ENCODE measurements at regions not wholly inside any gene's neighbourhood (a gene's known extent, or its start where the extent isn't known, plus 50 kb on each side); places are given as distances from the start of the nearest gene placed in this dataset.

DNA sequence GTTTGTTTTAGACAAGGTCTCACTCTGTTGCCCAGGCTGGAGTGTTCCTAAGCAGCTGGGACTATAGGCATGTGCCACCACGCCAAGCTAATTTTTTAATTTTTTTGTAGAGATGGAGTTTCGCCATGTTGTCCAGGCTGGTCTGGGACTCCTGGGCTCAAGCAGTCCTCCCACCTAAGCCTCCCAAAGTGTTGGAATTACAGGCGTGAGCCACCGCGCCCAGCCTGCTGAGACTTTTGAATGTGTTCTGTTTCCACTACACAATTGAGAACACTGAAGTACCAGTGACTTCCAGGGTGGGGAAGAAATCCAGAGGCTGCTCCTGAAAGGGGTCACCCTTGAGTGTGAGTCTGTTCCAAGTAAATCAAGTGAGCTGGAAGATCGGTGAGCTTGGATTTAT lies 81.3 kb upstream of the ARMC2 start:
- no peaks in the 10 kb centered on the region for H3K36me3 ChIP-seq (ENCODE audit: control insufficient read depth, insufficient read depth, low read length)
- no peak overlapping the region for H3K27ac ChIP-seq (ENCODE audit: low read depth, low read length)
- no peak overlapping the region for H3K9ac ChIP-seq (ENCODE audit: low read depth, low read length)
- H3K9me3 ChIP-seq (ENCODE audit: control insufficient read depth, insufficient read depth, low read length) = no peaks in the 10 kb centered on the region
- H3K27me3 ChIP-seq (ENCODE audit: control insufficient read depth, insufficient read depth, low read length) = no peaks in the 10 kb centered on the region; the same call in 1 of the 2 replicates
- H3K4me3 ChIP-seq (ENCODE audit: low read depth, low read length) = no peak overlapping the region
- peaks cover 6% of the 10 kb centered on the region; the same call in 1 of the 2 replicates for H3K4me1 ChIP-seq (ENCODE audit: control insufficient read depth, insufficient read depth, low read length)

DNA sequence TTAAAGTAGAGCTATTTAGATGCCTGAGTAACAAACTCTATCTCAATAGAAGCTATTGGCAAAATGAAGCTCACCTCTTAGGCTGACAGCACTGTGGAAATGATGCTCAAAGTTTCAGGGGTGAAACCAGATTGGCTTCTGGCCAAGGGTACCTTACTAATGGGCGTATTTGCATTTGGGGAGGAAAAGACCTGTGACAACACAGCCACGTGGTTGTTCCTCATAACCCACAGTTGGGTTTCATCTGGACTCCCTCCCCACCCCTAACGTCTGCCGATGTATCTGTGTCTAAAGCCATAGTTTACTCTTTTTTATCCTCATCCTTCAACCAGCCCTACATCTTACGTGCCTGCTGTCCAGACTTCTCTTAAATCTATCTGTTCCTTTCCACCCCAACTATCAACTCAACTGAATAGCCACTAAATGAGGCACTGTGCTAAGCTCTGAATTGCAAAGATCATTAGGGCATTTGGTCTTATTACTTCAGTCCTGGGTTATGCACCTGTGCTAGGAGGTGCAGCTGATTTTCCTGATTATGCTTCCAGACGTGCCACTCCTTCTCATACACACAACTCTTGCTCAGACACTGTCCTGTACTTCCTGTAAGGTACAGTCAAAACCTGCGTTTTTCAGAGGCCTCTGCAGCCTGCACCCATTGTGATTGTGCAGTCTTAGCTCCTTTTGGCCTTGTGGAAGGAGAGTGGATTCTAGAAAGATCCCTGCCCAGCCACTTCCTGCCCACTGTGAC lies 80.6 kb upstream of the ARMC2 start:
- Histone ChIP-seq H3K9me3 (ENCODE audit: control insufficient read depth, insufficient read depth, low read length) (no peaks in the 10 kb centered on the region), H3K36me3 (ENCODE audit: control insufficient read depth, insufficient read depth, low read length) (no peaks in the 10 kb centered on the region), H3K27ac (ENCODE audit: low read depth, low read length) (no peak overlapping the region), H3K27me3 (ENCODE audit: control insufficient read depth, insufficient read depth, low read length) (no peaks in the 10 kb centered on the region; the same call in 1 of the 2 replicates), H3K4me1 (ENCODE audit: control insufficient read depth, insufficient read depth, low read length) (peaks cover 6% of the 10 kb centered on the region; the same call in 1 of the 2 replicates), H3K4me3 (ENCODE audit: low read depth, low read length) (no peak overlapping the region), H3K9ac (ENCODE audit: low read depth, low read length) (no peak overlapping the region)

DNA sequence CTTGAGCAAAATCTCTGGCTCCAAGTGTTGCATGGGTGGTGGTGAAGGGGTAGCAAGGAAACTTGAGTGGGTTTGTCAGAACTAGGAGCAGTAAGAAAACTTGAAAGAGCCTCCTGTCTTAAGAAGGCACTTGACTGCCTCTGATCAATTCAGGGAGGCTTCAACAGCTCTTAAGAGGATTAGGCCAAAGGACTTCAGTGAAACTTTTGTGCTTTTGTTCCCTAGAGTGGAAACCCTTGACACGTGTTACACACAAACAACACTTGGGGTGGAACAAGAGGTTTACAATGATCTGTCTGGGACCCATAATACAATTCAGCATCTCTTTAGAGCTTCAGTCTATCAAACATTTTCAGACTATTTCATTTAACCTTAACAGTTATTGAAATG lies 80.1 kb upstream of the ARMC2 start:
- Histone ChIP-seq H3K36me3 (ENCODE audit: control insufficient read depth, insufficient read depth, low read length) (no peaks in the 10 kb centered on the region), H3K4me1 (ENCODE audit: control insufficient read depth, insufficient read depth, low read length) (peaks cover 6% of the 10 kb centered on the region; the same call in 1 of the 2 replicates), H3K9me3 (ENCODE audit: control insufficient read depth, insufficient read depth, low read length) (no peaks in the 10 kb centered on the region), H3K9ac (ENCODE audit: low read depth, low read length) (no peak overlapping the region), H3K4me3 (ENCODE audit: low read depth, low read length) (no peak overlapping the region), H3K27ac (ENCODE audit: low read depth, low read length) (no peak overlapping the region), H3K27me3 (ENCODE audit: control insufficient read depth, insufficient read depth, low read length) (no peaks in the 10 kb centered on the region; the same call in 1 of the 2 replicates)

DNA sequence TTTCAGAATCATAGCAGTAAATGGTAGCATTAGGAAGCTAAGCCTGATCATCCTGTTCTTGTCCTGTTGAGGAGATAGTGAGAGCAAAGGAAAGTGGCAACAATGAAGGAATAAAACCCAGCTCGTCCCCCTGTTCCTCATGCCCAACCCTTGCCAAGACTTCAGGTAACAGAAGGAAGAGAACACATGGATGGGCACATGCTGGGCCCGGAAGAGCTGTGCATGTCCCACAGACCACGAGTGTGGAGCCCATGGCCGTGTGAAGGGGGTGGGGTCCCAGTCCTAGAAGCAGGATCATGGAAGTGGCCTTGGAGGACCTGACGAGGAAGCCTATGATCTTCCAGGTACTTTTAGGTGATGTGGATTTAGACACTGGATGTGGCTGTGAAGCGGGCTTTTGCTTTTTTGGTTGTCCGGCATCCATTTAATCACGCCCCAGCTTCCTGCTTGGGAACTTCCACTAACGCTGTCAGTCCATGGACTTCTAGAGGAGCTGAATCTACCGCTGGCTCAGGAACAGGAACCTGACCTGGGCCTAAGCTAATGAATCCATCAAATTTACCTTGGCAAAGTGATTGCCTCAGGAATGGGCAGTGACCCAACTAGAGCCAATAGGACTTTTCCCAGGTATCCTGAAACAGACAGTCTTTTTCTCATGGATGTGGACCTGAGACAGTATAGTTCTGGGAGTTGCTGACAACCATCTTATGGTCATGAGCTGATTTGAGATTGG lies 79.3 kb upstream of the ARMC2 start:
- no peaks in the 10 kb centered on the region for H3K9me3 ChIP-seq (ENCODE audit: control insufficient read depth, insufficient read depth, low read length)
- H3K27ac ChIP-seq (ENCODE audit: low read depth, low read length) = no peak overlapping the region
- H3K4me1 ChIP-seq (ENCODE audit: control insufficient read depth, insufficient read depth, low read length) = peaks cover 6% of the 10 kb centered on the region; the same call in 1 of the 2 replicates
- H3K4me3 ChIP-seq (ENCODE audit: low read depth, low read length) = no peak overlapping the region
- no peak overlapping the region for H3K9ac ChIP-seq (ENCODE audit: low read depth, low read length)
- no peaks in the 10 kb centered on the region for H3K36me3 ChIP-seq (ENCODE audit: control insufficient read depth, insufficient read depth, low read length)
- no peaks in the 10 kb centered on the region for H3K27me3 ChIP-seq (ENCODE audit: control insufficient read depth, insufficient read depth, low read length)

DNA sequence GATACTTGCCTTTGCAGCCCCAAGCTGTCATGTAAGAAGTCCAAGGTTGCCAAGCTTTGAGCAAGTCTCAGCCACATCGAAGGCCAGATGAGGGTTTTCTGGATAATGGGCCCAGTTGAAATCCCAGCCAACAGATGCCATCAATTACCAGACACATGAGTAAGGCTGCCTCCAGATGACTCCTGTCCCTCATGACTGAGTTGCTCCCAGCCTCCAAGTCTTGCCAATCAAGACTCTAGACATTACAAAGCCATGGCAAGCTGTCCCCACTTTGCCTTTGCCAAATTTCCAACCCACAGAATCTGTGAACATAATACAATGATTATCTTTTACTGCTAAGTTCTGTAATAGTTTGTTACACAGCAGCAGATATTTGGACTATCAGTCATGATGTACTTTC lies 76.8 kb upstream of the ARMC2 start:
- H3K4me3 ChIP-seq (ENCODE audit: low read depth, low read length) = no peak overlapping the region
- no peak overlapping the region for H3K9ac ChIP-seq (ENCODE audit: low read depth, low read length)
- H3K9me3 ChIP-seq (ENCODE audit: control insufficient read depth, insufficient read depth, low read length) = no peaks in the 10 kb centered on the region

DNA sequence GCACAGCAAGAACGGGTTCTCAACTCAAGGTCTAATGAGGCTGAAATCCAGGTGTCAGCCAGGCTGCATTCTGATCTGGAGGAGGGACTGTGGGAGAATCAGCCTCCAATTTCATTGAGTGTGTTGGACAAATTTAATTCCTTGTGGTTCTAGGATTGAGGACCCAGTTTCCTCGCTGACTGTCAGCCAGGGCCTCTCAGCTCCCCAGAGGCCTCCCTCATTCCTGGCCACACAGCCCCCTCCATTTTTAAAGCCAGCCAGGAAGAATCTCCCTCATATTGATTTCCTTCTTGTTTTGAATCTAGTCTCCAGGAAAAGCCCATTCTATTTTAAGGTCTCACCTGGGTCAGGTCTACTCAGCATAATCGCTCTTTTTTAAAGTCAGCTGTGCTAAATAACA lies 73.7 kb upstream of the ARMC2 start:
- H3K27ac ChIP-seq (ENCODE audit: low read depth, low read length) = no peak overlapping the region
- no peak overlapping the region for H3K9ac ChIP-seq (ENCODE audit: low read depth, low read length)
- H3K4me3 ChIP-seq (ENCODE audit: low read depth, low read length) = no peak overlapping the region
- no peaks in the 10 kb centered on the region for H3K27me3 ChIP-seq (ENCODE audit: control insufficient read depth, insufficient read depth, low read length)
- peaks cover 7% of the 10 kb centered on the region for H3K4me1 ChIP-seq (ENCODE audit: control insufficient read depth, insufficient read depth, low read length)
- no peaks in the 10 kb centered on the region for H3K36me3 ChIP-seq (ENCODE audit: control insufficient read depth, insufficient read depth, low read length)
- no peaks in the 10 kb centered on the region for H3K9me3 ChIP-seq (ENCODE audit: control insufficient read depth, insufficient read depth, low read length)

More for the DNA sequence above, 76.8 kb upstream of the ARMC2 start:
- Histone ChIP-seq H3K27me3 (ENCODE audit: control insufficient read depth, insufficient read depth, low read length) (no peaks in the 10 kb centered on the region), H3K27ac (ENCODE audit: low read depth, low read length) (no peak overlapping the region), H3K4me1 (ENCODE audit: control insufficient read depth, insufficient read depth, low read length) (no peaks in the 10 kb centered on the region), H3K36me3 (ENCODE audit: control insufficient read depth, insufficient read depth, low read length) (no peaks in the 10 kb centered on the region)

DNA sequence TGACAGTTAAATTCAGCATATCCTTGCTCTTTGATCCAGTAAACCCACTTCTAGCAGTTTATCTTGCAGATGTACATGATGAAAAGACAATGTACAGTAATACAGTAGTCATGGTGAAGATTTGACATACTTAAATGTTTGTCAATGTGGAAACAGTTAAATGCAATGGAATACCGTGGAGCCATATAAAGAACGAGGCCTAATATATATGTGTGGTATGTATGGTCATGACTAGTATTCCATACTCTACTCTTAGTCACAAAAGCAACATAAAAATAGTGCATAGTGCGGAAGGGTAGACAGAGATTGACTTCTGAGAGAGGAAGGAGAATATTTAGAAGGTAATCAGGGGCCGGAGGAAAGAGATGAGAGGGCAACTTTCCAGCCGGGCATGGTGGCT lies 70.7 kb upstream of the ARMC2 start:
- no peak overlapping the region for H3K27ac ChIP-seq (ENCODE audit: low read depth, low read length)
- H3K9ac ChIP-seq (ENCODE audit: low read depth, low read length) = no peak overlapping the region

DNA sequence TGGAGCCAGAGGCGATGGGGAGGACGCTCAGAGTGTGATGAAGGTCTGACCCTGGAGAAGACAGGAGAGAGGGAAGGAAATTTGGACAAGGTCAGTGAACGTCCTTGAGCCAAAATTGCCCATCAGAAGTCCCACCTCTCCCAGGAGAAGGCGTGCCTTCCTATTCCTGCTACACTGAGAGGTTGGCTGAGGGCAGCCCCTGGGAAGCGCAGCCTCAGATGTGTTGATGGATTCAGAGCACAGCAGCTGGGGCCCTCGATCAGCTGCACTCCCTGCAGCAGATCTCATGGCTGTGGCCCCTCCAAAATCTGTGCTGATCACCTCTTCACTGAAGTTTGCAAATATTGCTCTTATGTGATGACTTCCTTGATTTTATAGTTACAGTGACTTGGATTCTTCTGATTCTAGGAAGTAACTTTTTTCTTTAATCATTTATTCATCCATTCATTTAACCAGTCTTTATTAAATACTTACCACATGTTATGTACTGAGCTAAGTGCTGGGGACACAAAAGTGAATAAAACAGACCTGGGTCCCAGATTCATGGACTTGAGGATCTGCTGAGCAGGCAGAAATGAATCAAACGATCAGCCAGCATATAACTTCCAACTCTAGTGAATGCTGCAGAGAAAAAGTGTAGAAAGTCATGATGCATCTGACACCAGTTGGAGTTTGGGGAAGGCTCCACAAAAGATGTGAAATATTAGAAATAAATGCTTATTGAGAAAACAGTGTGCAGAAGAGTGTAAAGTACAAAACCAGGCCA lies 69.6 kb upstream of the ARMC2 start:
- Histone ChIP-seq H3K4me3 (ENCODE audit: low read depth, low read length) (no peak overlapping the region), H3K9me3 (ENCODE audit: control insufficient read depth, insufficient read depth, low read length) (no peaks in the 10 kb centered on the region), H3K27ac (ENCODE audit: low read depth, low read length) (no peak overlapping the region), H3K9ac (ENCODE audit: low read depth, low read length) (no peak overlapping the region), H3K4me1 (ENCODE audit: control insufficient read depth, insufficient read depth, low read length) (peaks cover 33% of the 10 kb centered on the region), H3K36me3 (ENCODE audit: control insufficient read depth, insufficient read depth, low read length) (no peaks in the 10 kb centered on the region), H3K27me3 (ENCODE audit: control insufficient read depth, insufficient read depth, low read length) (peaks cover 9% of the 10 kb centered on the region)

More for the DNA sequence above, 70.7 kb upstream of the ARMC2 start:
- Histone ChIP-seq H3K36me3 (ENCODE audit: control insufficient read depth, insufficient read depth, low read length) (no peaks in the 10 kb centered on the region), H3K4me3 (ENCODE audit: low read depth, low read length) (no peak overlapping the region), H3K9me3 (ENCODE audit: control insufficient read depth, insufficient read depth, low read length) (no peaks in the 10 kb centered on the region), H3K4me1 (ENCODE audit: control insufficient read depth, insufficient read depth, low read length) (peaks cover 28% of the 10 kb centered on the region), H3K27me3 (ENCODE audit: control insufficient read depth, insufficient read depth, low read length) (peaks cover 3% of the 10 kb centered on the region; the same call in 1 of the 2 replicates)

DNA sequence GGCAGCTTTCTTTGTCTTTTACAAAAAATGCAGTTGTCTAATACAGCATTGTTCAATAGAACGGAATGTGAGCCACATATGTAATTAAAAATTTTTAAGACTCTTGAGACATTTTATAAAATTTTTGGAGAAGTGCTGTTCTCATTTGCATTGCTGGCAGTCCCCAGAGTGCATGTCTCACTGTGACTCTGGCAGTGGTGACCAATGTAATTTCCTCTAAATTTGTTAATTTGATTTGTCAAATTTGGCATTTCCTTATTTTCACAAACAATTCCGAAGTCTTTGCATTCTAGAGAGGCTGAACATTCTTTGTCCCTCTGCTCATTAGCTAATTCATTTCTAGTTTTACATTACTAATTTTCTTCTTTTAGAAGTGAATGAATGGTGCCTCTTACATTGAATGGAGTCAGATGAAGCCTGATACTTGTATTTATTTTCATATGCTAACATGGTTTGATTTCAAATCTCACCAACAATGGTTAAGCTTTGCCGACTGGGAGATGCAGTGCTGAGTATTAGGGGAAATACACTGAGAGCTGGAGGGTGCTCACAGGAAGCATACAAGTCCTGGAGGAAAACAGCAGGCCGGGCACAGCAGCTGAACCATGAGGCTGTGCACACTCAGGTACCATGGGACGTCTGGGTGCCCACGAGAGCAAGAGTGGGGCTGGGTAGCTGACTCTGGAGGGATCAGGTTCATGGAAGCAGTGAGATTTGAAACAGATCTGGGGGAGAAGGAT lies 68.5 kb upstream of the ARMC2 start:
- Histone ChIP-seq H3K36me3 (ENCODE audit: control insufficient read depth, insufficient read depth, low read length) (no peaks in the 10 kb centered on the region), H3K4me3 (ENCODE audit: low read depth, low read length) (no peak overlapping the region), H3K9me3 (ENCODE audit: control insufficient read depth, insufficient read depth, low read length) (no peaks in the 10 kb centered on the region), H3K27me3 (ENCODE audit: control insufficient read depth, insufficient read depth, low read length) (peaks cover 9% of the 10 kb centered on the region), H3K27ac (ENCODE audit: low read depth, low read length) (no peak overlapping the region), H3K9ac (ENCODE audit: low read depth, low read length) (no peak overlapping the region), H3K4me1 (ENCODE audit: control insufficient read depth, insufficient read depth, low read length) (peaks cover 33% of the 10 kb centered on the region)

DNA sequence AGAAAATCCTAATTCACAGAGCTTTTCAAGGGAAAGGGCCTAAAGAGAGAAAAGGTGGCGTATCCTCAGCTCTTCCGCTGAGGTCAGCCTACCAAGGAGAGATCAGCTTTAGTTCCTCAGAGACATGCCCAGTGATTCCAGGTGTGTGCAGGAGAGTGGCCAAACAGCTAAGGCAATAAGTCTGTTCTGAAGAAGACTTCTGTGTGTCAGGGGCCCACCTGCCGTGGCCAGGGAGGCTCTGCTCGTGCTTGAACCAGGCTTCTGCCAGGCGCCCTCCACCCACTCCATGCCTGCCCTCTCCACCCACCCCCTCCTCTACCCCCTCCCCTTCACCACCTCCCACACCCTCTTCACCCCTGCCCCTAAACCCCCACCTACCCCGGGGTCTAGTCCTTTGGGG lies 67.4 kb upstream of the ARMC2 start:
- Histone ChIP-seq H3K36me3 (ENCODE audit: control insufficient read depth, insufficient read depth, low read length) (no peaks in the 10 kb centered on the region), H3K27ac (ENCODE audit: low read depth, low read length) (peak overlapping the region; percentile 80), H3K4me1 (ENCODE audit: control insufficient read depth, insufficient read depth, low read length) (peaks cover 33% of the 10 kb centered on the region), H3K9me3 (ENCODE audit: control insufficient read depth, insufficient read depth, low read length) (no peaks in the 10 kb centered on the region), H3K27me3 (ENCODE audit: control insufficient read depth, insufficient read depth, low read length) (peaks cover 9% of the 10 kb centered on the region), H3K9ac (ENCODE audit: low read depth, low read length) (no peak overlapping the region), H3K4me3 (ENCODE audit: low read depth, low read length) (no peak overlapping the region)
